K562 (cell line): ENCODE measurements at regions not wholly inside any gene's neighbourhood (a gene's known extent, or its start where the extent isn't known, plus 50 kb on each side); places are given as distances from the start of the nearest gene placed in this dataset.

ENCODE experiments used
- ATAC-seq: fragments of 200-7000 bp; cut with Tn5 transposase; 3 replicates; pipeline ENCODE4 v1.9.1; 2020; ENCODE audit warnings: moderate library complexity
- BruUV-seq: library from RNA; stranded (reverse); fragments of 400-500 nt; replicated peaks from 2 replicates; lab custom pipeline; 2021; lab: Mats Ljungman, UMichigan
- CTCF ChIA-PET: fragments of 300-600 bp; formaldehyde crosslinking; extraction: SDS; loops from one replicate; lab custom pipeline; 2021; ENCODE audit warnings: low intra/inter-chr PET ratio; lab: Yijun Ruan, JAX
- POLR2A ChIA-PET: fragments of 300-600, 350-650 bp; sonication (Branson Sonifier 250); formaldehyde crosslinking; extraction: SDS; loops from one replicate; lab custom pipeline; 2021; ENCODE audit warnings: antibody characterized with exemption, inconsistent platforms; lab: Yijun Ruan, JAX
- DNase-seq, 4 experiments: peaks; one replicate each; pipeline versions ENCODE4 v3.0.0 to v3.0.0-alpha.2; 2011 to 2018; ENCODE audit warnings: low spot score in 3 of 4, mixed read lengths in 3 of 4; ENCODE audit errors: extremely low read depth in 1 of 4
- FAIRE-seq: peaks from 2 replicates; lab custom pipeline; 2011; peaks lifted over from hg19 to GRCh38; lab: Jason Lieb, UNC
- H2AFZ ChIP-seq: 2 replicates; pipeline ENCODE4 v1.6.0; 2011; ENCODE audit warnings: low read depth, low read length, control low read depth, inconsistent platforms
- H3K27ac ChIP-seq: fragments of 200-600 bp; 3 replicates; pipeline ENCODE4 v1.8.0; 2011; ENCODE audit warnings: low read depth, mild to moderate bottlenecking, control low read depth, inconsistent platforms, low read length, moderate library complexity, mixed read lengths; ENCODE audit errors: extremely low read depth
- H3K27me3 ChIP-seq, 2 experiments: fragments of 300-600 bp in 1 of 2; 2 replicates in 1 of 2; 3 replicates in 1 of 2; pipeline versions ENCODE4 v1.6.0 to v1.8.0; 2011; ENCODE audit warnings: inconsistent platforms in 2 of 2, low read length in 2 of 2, mild to moderate bottlenecking in 1 of 2, mixed read lengths in 1 of 2, moderate library complexity in 1 of 2; ENCODE audit not compliant: control insufficient read depth in 2 of 2, insufficient read depth in 2 of 2
- H3K36me3 ChIP-seq: fragments of 300-600 bp; 3 replicates; pipeline ENCODE4 v1.8.0; 2011; ENCODE audit warnings: mild to moderate bottlenecking, low read length, inconsistent platforms; ENCODE audit not compliant: control insufficient read depth, insufficient read depth
- H3K4me1 ChIP-seq, 2 experiments: fragments of 200-600 bp in 1 of 2; replicated peaks in 1 of 2; 2 replicates in 1 of 2; 3 replicates in 1 of 2; pipeline versions ENCODE4 v1.5.1 to v1.8.0; 2011; ENCODE audit warnings: inconsistent platforms in 2 of 2, low read length in 2 of 2, mild to moderate bottlenecking in 1 of 2, mixed read lengths in 1 of 2, moderate library complexity in 1 of 2; ENCODE audit not compliant: control insufficient read depth in 2 of 2, insufficient read depth in 2 of 2
- H3K4me2 ChIP-seq: 2 replicates; pipeline ENCODE4 v1.6.1; 2011; ENCODE audit warnings: low read length, control low read depth, inconsistent platforms, mixed read lengths; ENCODE audit not compliant: insufficient read depth
- H3K4me3 ChIP-seq: fragments of 200-600 bp; sonication (generic), shearing (Covaris generic); 2 replicates; pipeline ENCODE4 v1.5.1; 2016; ENCODE audit warnings: control low read depth, inconsistent platforms
- H3K79me2 ChIP-seq: fragments of 200-600 bp; 3 replicates; pipeline ENCODE4 v1.8.0; 2011; ENCODE audit warnings: low read length, inconsistent platforms; ENCODE audit not compliant: control insufficient read depth, insufficient read depth
- H3K9ac ChIP-seq, 2 experiments: 2 replicates each; pipeline versions ENCODE4 v1.6.0 to v1.6.1; 2011; ENCODE audit warnings: low read depth in 2 of 2, low read length in 2 of 2, control low read depth in 1 of 2, inconsistent platforms in 1 of 2, mild to moderate bottlenecking in 1 of 2, mixed read lengths in 1 of 2; ENCODE audit not compliant: insufficient read depth in 1 of 2
- H3K9me1 ChIP-seq: one replicate; pipeline ENCODE4 v1.6.0; 2011; ENCODE audit warnings: inconsistent platforms, mild to moderate bottlenecking, low read length, moderate library complexity; ENCODE audit not compliant: control insufficient read depth, insufficient read depth
- H3K9me3 ChIP-seq: replicated peaks from 2 replicates; pipeline ENCODE4 v1.5.1; 2011; ENCODE audit warnings: low read depth, low read length, inconsistent platforms; ENCODE audit not compliant: control insufficient read depth, insufficient read depth
- H4K20me1 ChIP-seq: replicated peaks from 2 replicates; pipeline ENCODE4 v1.6.1; 2011; ENCODE audit warnings: low read length, inconsistent platforms, mixed read lengths; ENCODE audit not compliant: control insufficient read depth, insufficient read depth
- CHD1 ChIP-seq: fragments of 200-600 bp; sonication (generic); IDR thresholded peaks from one replicate; pipeline ENCODE4 v1.6.1; 2012; ENCODE audit warnings: mild to moderate bottlenecking, moderate library complexity, low read length, inconsistent platforms
- CREB5 ChIP-seq: fragments of 250-450 bp; sonication (Bioruptor Pico); IDR thresholded peaks from 2 replicates; pipeline ENCODE4 v1.5.0; 2020; ENCODE audit warnings: mild to moderate bottlenecking
- KDM5B ChIP-seq: fragments of 200-600 bp; sonication (generic); IDR thresholded peaks from 2 replicates; pipeline ENCODE4 v1.6.1; 2012; ENCODE audit warnings: low read depth, mild to moderate bottlenecking, moderate library complexity, low read length, control low read depth, inconsistent platforms; ENCODE audit not compliant: insufficient replicate concordance
- NBN ChIP-seq: fragments of 450-650 bp; IDR thresholded peaks from 2 replicates; pipeline ENCODE4 v1.6.1; 2016; ENCODE audit warnings: low read depth, mild to moderate bottlenecking
- NCOA1 ChIP-seq: fragments of 450-650 bp; IDR thresholded peaks from 2 replicates; pipeline ENCODE4 v1.6.1; 2016; ENCODE audit warnings: low read depth
- NCOA2 ChIP-seq, 2 experiments: fragments of 450-650 bp; IDR thresholded peaks; 2 replicates each; pipeline ENCODE4 v1.6.1; 2018; ENCODE audit warnings: mild to moderate bottlenecking in 2 of 2, moderate library complexity in 1 of 2; ENCODE audit not compliant: partially characterized antibody in 2 of 2
- THAP12 ChIP-seq: fragments of 250-450 bp; sonication (Bioruptor Pico); IDR thresholded peaks from 2 replicates; pipeline ENCODE4 v1.9.0; 2021; ENCODE audit warnings: mild to moderate bottlenecking, inconsistent platforms
- TRIM24 ChIP-seq, 2 experiments: fragments of 450-650 bp; IDR thresholded peaks; 2 replicates each; pipeline ENCODE4 v1.6.1; 2016
- ZNF217 ChIP-seq: sonication (generic); formaldehyde crosslinking; IDR thresholded peaks from 2 replicates; pipeline ENCODE4 v1.8.0; 2022; ENCODE audit warnings: mild to moderate bottlenecking, missing genetic modification reagents
- ZNF282 ChIP-seq: sonication (generic); formaldehyde crosslinking; IDR thresholded peaks from 2 replicates; pipeline ENCODE4 v1.8.1; 2023; ENCODE audit warnings: missing genetic modification reagents
- ZNF445 ChIP-seq: fragments of 250-450 bp; sonication (Bioruptor Pico); IDR thresholded peaks from 2 replicates; pipeline ENCODE4 v1.4.0; 2020; ENCODE audit warnings: low read depth, mild to moderate bottlenecking, moderate library complexity
- WGBS: fragments of 100-300 bp; shearing (Covaris generic); methylation state at CpG from one replicate; pipeline ENCODE4 v1.1.6; 2016; ENCODE audit warnings: low coverage, mixed read lengths; ENCODE audit not compliant: insufficient coverage; ENCODE audit errors: missing lambda C conversion rate; 5-methylcytosine and 5-hydroxymethylcytosine counted together
- in situ Hi-C: fragments of 300-500 bp; cut with MboI; formaldehyde crosslinking; loops from 4 replicates; pipeline ENCODE4 v1.15.0; 2018; ENCODE audit warnings: inconsistent platforms, mixed read lengths
- intact Hi-C: fragments of 100-400 bp; cut with micrococcal nuclease; formaldehyde crosslinking; loops from 2 replicates; pipeline ENCODE4 v1.14.2; 2022
- TF ChIP-seq, protein P1 (sequence below): sonication (generic); formaldehyde crosslinking; IDR thresholded peaks from 2 replicates; pipeline ENCODE4 v1.9.0; 2022; ENCODE audit warnings: mild to moderate bottlenecking, missing genetic modification reagents
- TF ChIP-seq, protein P2 (sequence below): fragments of 450-650 bp; IDR thresholded peaks from 2 replicates; pipeline ENCODE4 v1.6.1; 2016; ENCODE audit warnings: antibody characterized with exemption
- TF ChIP-seq, protein P3 (sequence below): fragments of 450-650 bp; IDR thresholded peaks from 2 replicates; pipeline ENCODE4 v1.6.1; 2016; ENCODE audit warnings: missing biosample characterization, missing genetic modification characterization

DNA sequence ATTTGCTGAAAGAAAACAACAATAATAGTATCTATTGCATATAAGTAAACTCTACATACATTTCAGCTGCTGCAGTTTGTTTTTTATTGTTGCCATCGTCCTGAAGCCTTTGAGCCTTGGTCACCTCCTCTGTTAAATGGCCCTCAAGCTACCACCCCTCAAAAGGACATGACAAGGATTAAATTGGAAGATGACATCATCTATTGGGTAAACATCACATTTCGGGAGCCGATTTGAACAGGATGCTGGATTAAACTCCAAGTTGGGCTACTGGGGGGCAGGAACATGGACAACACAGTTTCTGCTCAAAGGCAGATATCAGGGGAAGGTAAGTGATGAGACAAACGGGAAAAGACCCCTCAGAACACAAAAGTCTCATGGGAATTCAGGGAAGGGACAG lies 92.3 kb upstream of the ATP2B2 start:
- intact Hi-C loops, result no loop called here
- TF ChIP-seq TRIM24 (IDR thresholded peaks at IDR 0.05), result no peak
- TF ChIP-seq, protein P1, sequence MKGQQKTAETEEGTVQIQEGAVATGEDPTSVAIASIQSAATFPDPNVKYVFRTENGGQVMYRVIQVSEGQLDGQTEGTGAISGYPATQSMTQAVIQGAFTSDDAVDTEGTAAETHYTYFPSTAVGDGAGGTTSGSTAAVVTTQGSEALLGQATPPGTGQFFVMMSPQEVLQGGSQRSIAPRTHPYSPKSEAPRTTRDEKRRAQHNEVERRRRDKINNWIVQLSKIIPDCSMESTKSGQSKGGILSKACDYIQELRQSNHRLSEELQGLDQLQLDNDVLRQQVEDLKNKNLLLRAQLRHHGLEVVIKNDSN, result no peak
- TF ChIP-seq, protein P2, sequence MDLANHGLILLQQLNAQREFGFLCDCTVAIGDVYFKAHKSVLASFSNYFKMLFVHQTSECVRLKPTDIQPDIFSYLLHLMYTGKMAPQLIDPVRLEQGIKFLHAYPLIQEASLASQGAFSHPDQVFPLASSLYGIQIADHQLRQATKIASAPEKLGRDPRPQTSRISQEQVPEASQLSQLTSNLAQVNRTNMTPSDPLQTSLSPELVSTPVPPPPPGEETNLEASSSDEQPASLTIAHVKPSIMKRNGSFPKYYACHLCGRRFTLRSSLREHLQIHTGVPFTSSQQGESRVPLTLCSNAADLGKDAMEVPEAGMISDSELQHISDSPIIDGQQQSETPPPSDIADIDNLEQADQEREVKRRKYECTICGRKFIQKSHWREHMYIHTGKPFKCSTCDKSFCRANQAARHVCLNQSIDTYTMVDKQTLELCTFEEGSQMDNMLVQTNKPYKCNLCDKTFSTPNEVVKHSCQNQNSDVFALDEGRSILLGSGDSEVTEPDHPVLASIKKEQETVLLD, result no peak
- TF ChIP-seq NCOA2 (IDR thresholded peaks at IDR 0.05; ENCODE audit: partially characterized antibody in 2 of 2), result no peak
- TF ChIP-seq ZNF217, result no peak
- TF ChIP-seq CHD1, result no peak
- no peak for TF ChIP-seq THAP12 (CRISPR knock-in tag)
- TF ChIP-seq CREB5 (CRISPR knock-in tag), result no peak
- no peak for TF ChIP-seq ZNF445
- TF ChIP-seq ZNF282 (CRISPR knock-in tag), result no peak
- TF ChIP-seq, protein P3, sequence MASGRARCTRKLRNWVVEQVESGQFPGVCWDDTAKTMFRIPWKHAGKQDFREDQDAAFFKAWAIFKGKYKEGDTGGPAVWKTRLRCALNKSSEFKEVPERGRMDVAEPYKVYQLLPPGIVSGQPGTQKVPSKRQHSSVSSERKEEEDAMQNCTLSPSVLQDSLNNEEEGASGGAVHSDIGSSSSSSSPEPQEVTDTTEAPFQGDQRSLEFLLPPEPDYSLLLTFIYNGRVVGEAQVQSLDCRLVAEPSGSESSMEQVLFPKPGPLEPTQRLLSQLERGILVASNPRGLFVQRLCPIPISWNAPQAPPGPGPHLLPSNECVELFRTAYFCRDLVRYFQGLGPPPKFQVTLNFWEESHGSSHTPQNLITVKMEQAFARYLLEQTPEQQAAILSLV (tag), result no peak
- TF ChIP-seq KDM5B, result no peak
- no peak for TF ChIP-seq NCOA1
- TF ChIP-seq NBN, result no peak

More for the DNA sequence above, 92.3 kb upstream of the ATP2B2 start:
- ChIA-PET POLR2A (no interaction called here), CTCF (no interaction called here)
- in situ Hi-C loops, result no loop called here
- Histone ChIP-seq H3K4me2 (no peak overlapping the region), H3K4me1 (no peaks in the 10 kb centered on the region), H3K9me1 (no peaks in the 10 kb centered on the region), H2AFZ (no peak overlapping the region), H3K4me3 (no peak overlapping the region), H3K27me3 (peaks cover 0 to 20% of the 10 kb centered on the region in 2 experiments; a peak in 2 of 5 replicates), H3K79me2 (no peaks in the 10 kb centered on the region), H3K36me3 (no peaks in the 10 kb centered on the region), H3K9me3 (no peaks in the 10 kb centered on the region), H3K9ac (no peak overlapping the region), H4K20me1 (peaks cover 12% of the 10 kb centered on the region), H3K27ac (no peak overlapping the region)
- WGBS, result 2% methylated on average over 4 of the region's 4 CpGs
- DNase-seq (no peak), ATAC-seq (no peak), FAIRE-seq (no peak)
- BruUV-seq, result no TSS peak
